ENCODE measurements at regions not wholly inside any gene's neighbourhood (a gene's known extent, or its start where the extent isn't known, plus 50 kb on each side); places are given as distances from the start of the nearest gene placed in this dataset.

DNA sequence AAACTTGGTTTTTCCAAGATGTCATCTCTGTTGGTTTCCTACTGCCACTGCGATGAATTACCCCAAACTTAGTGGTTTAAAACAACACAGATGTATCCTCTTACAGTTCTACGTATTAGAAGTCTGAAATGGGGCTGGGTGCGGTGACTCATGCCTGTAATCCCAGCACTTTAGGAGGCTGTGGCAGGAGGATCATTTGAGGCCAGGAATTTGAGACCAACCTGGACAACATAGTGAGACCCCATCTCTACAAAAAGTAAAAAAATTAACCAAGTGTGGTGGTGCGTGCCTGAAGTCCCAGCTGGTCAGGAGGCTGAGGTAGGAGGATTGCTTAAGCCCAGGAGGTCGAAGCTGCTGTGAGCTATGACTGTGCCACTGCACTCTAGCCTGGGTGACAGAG lies 57.2 kb upstream of the GRHL3 start:
- TF ChIP-seq, protein P1, sequence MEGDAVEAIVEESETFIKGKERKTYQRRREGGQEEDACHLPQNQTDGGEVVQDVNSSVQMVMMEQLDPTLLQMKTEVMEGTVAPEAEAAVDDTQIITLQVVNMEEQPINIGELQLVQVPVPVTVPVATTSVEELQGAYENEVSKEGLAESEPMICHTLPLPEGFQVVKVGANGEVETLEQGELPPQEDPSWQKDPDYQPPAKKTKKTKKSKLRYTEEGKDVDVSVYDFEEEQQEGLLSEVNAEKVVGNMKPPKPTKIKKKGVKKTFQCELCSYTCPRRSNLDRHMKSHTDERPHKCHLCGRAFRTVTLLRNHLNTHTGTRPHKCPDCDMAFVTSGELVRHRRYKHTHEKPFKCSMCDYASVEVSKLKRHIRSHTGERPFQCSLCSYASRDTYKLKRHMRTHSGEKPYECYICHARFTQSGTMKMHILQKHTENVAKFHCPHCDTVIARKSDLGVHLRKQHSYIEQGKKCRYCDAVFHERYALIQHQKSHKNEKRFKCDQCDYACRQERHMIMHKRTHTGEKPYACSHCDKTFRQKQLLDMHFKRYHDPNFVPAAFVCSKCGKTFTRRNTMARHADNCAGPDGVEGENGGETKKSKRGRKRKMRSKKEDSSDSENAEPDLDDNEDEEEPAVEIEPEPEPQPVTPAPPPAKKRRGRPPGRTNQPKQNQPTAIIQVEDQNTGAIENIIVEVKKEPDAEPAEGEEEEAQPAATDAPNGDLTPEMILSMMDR (tag by site-specific recombination; IDR thresholded peaks at IDR 0.05) = no peak
- no peak for TF ChIP-seq SP2 (tag by site-specific recombination; IDR thresholded peaks at IDR 0.05)
- TF ChIP-seq, protein P2, sequence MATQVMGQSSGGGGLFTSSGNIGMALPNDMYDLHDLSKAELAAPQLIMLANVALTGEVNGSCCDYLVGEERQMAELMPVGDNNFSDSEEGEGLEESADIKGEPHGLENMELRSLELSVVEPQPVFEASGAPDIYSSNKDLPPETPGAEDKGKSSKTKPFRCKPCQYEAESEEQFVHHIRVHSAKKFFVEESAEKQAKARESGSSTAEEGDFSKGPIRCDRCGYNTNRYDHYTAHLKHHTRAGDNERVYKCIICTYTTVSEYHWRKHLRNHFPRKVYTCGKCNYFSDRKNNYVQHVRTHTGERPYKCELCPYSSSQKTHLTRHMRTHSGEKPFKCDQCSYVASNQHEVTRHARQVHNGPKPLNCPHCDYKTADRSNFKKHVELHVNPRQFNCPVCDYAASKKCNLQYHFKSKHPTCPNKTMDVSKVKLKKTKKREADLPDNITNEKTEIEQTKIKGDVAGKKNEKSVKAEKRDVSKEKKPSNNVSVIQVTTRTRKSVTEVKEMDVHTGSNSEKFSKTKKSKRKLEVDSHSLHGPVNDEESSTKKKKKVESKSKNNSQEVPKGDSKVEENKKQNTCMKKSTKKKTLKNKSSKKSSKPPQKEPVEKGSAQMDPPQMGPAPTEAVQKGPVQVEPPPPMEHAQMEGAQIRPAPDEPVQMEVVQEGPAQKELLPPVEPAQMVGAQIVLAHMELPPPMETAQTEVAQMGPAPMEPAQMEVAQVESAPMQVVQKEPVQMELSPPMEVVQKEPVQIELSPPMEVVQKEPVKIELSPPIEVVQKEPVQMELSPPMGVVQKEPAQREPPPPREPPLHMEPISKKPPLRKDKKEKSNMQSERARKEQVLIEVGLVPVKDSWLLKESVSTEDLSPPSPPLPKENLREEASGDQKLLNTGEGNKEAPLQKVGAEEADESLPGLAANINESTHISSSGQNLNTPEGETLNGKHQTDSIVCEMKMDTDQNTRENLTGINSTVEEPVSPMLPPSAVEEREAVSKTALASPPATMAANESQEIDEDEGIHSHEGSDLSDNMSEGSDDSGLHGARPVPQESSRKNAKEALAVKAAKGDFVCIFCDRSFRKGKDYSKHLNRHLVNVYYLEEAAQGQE (tag by site-specific recombination; IDR thresholded peaks at IDR 0.05) = no peak
- no peak for TF ChIP-seq TCF7L2 (IDR thresholded peaks at IDR 0.05; ENCODE audit: borderline replicate concordance, low read depth, low read length)
- TF ChIP-seq, protein P3, sequence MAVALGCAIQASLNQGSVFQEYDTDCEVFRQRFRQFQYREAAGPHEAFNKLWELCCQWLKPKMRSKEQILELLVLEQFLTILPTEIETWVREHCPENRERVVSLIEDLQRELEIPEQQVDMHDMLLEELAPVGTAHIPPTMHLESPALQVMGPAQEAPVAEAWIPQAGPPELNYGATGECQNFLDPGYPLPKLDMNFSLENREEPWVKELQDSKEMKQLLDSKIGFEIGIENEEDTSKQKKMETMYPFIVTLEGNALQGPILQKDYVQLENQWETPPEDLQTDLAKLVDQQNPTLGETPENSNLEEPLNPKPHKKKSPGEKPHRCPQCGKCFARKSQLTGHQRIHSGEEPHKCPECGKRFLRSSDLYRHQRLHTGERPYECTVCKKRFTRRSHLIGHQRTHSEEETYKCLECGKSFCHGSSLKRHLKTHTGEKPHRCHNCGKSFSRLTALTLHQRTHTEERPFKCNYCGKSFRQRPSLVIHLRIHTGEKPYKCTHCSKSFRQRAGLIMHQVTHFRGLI (tag by site-specific recombination; IDR thresholded peaks at IDR 0.05) = no peak

All from HEK293 (cell line).